Right lobe of liver (tissue), 4 donors: ENCODE measurements at regions not wholly inside any gene's neighbourhood (a gene's known extent, or its start where the extent isn't known, plus 50 kb on each side); places are given as distances from the start of the nearest gene placed in this dataset.

Experiments used
- CTCF ChIP-seq, 4 donors: fragments of 200-600 bp in 3 of 4; fragments of 450-650 bp in 1 of 4; IDR thresholded peaks; one replicate each; pipeline versions ENCODE4 v1.5.1 to v1.8.0; 2016 to 2022; ENCODE audit warnings: antibody characterized with exemption in 4 of 4, mild to moderate bottlenecking in 2 of 4
- POLR2A ChIP-seq: fragments of 450-650 bp; IDR thresholded peaks from one replicate; pipeline ENCODE4 v1.6.1; 2017; ENCODE audit warnings: antibody characterized with exemption, mild to moderate bottlenecking
- donor health status: DM: no; HTN: no; CAD: no.
- donor health status: DM: no; HTN: no; CAD: no.
- donor health status: DM: no; HTN: yes; CAD: no.

GRCh38 chr6:65816991-65817390, 110.0 kb upstream of the EYS start:
- TF ChIP-seq CTCF (IDR thresholded peaks at IDR 0.05) (no peak), POLR2A (no peak)
